Esophagus muscularis mucosa (tissue), 4 donors: ENCODE measurements at regions not wholly inside any gene's neighbourhood (a gene's known extent, or its start where the extent isn't known, plus 50 kb on each side); places are given as distances from the start of the nearest gene placed in this dataset.

Experiments used
- DNase-seq: peaks from one replicate; pipeline ENCODE4 v3.0.0-alpha.2; 2017; ENCODE audit errors: extremely low spot score
- H3K27ac ChIP-seq, 4 donors: fragments of 200-600 bp; sonication (generic); replicated peaks in 1 of 4; 1 replicate in 3 of 4; 2 replicates in 1 of 4; pipeline ENCODE4 v1.5.1; 2016 to 2019; ENCODE audit warnings: mild to moderate bottlenecking in 1 of 4
- H3K27me3 ChIP-seq, 4 donors: fragments of 200-600 bp; sonication (generic); one replicate each; pipeline versions ENCODE4 v1.5.1 to v1.6.0; 2016 to 2019
- H3K36me3 ChIP-seq, 4 donors: fragments of 200-600 bp; sonication (generic); one replicate each; pipeline ENCODE4 v1.5.1; 2016 to 2019
- H3K4me1 ChIP-seq, 4 donors: fragments of 200-600 bp; sonication (generic); one replicate each; pipeline ENCODE4 v1.5.1; 2016 to 2019
- H3K4me3 ChIP-seq, 4 donors: fragments of 200-600 bp; sonication (generic); 1 replicate in 2 of 4; 2 replicates in 2 of 4; pipeline ENCODE4 v1.5.1; 2016 to 2019; ENCODE audit warnings: mild to moderate bottlenecking in 4 of 4, moderate library complexity in 1 of 4
- H3K9me3 ChIP-seq, 4 donors: fragments of 200-600 bp; sonication (generic); 1 replicate in 3 of 4; 2 replicates in 1 of 4; pipeline ENCODE4 v1.5.1; 2016 to 2019
- CTCF ChIP-seq, 3 experiments: fragments of 200-600 bp in 2 of 3; fragments of 450-650 bp in 1 of 3; sonication (generic) in 2 of 3; IDR thresholded peaks; one replicate each; pipeline ENCODE4 v1.5.1; 2017 to 2019; ENCODE audit warnings: antibody characterized with exemption in 3 of 3, mild to moderate bottlenecking in 2 of 3, moderate library complexity in 1 of 3
- EP300 ChIP-seq: sonication (generic); formaldehyde crosslinking; IDR thresholded peaks from one replicate; pipeline ENCODE4 v1.6.1; 2017; ENCODE audit warnings: antibody characterized with exemption
- POLR2A ChIP-seq: fragments of 450-650 bp; IDR thresholded peaks from one replicate; pipeline ENCODE4 v1.6.1; 2017; ENCODE audit warnings: antibody characterized with exemption, moderate library complexity, mild to moderate bottlenecking, low read depth
- POLR2AphosphoS5 ChIP-seq, 2 donors: sonication (generic); formaldehyde crosslinking; IDR thresholded peaks; one replicate each; pipeline ENCODE4 v1.6.1; 2017; ENCODE audit warnings: antibody characterized with exemption in 2 of 2
- WGBS: methylation state at CpG from one replicate; pipeline ENCODE4 v1.1.5; 2018; 5-methylcytosine and 5-hydroxymethylcytosine counted together
- intact Hi-C: fragments of 100-400 bp; cut with DNase I; formaldehyde crosslinking; loops from one replicate; pipeline ENCODE4 v1.15.1; 2023

GRCh38 chr16:51025588-51026290 lies 125.3 kb downstream of the SALL1 start:
- Histone ChIP-seq H3K27ac (no peak overlapping the region), H3K9me3 (no peaks in the 10 kb centered on the region), H3K27me3 (peaks cover 0 to 4% (median 0%) of the 10 kb centered on the region in 4 donors), H3K36me3 (no peaks in the 10 kb centered on the region), H3K4me3 (no peak overlapping the region), H3K4me1 (no peaks in the 10 kb centered on the region)
- DNase-seq: no peak
- intact Hi-C loops: no loop called here
- TF ChIP-seq CTCF (IDR thresholded peaks at IDR 0.05) (no peak), POLR2AphosphoS5 (IDR thresholded peaks at IDR 0.05) (no peak), EP300 (no peak), POLR2A (no peak)
- WGBS: 41% methylated on average over 4 of the region's 4 CpGs

- intact Hi-C loops: no loop called here
These were observed 126.4 kb downstream of the SALL1 start for GRCh38 chr16:51024703-51025102.

GRCh38 chr16:51022955-51023354 lies 128.1 kb downstream of the SALL1 start:
- H3K9me3 ChIP-seq: no peaks in the 10 kb centered on the region
- no peaks in the 10 kb centered on the region for H3K36me3 ChIP-seq
- no peak overlapping the region for H3K4me3 ChIP-seq
- no peak overlapping the region for H3K27ac ChIP-seq
- DNase-seq: no peak
- intact Hi-C loops: no loop called here
- TF ChIP-seq EP300 (no peak), POLR2A (no peak), CTCF (IDR thresholded peaks at IDR 0.05) (no peak), POLR2AphosphoS5 (IDR thresholded peaks at IDR 0.05) (no peak)
- peaks cover 0 to 4% (median 0%) of the 10 kb centered on the region in 4 donors for H3K27me3 ChIP-seq
- 76% methylated on average over 5 of the region's 5 CpGs for WGBS
- H3K4me1 ChIP-seq: no peaks in the 10 kb centered on the region

More at GRCh38 chr16:51024703-51025102, 126.4 kb downstream of the SALL1 start:
- H3K4me3 ChIP-seq: no peak overlapping the region
- WGBS: 43% methylated on average over 6 of the region's 6 CpGs
- DNase-seq: no peak
- peaks cover 0 to 4% (median 0%) of the 10 kb centered on the region in 4 donors for H3K27me3 ChIP-seq
- H3K36me3 ChIP-seq: no peaks in the 10 kb centered on the region
- H3K4me1 ChIP-seq: no peaks in the 10 kb centered on the region
- no peaks in the 10 kb centered on the region for H3K9me3 ChIP-seq
- H3K27ac ChIP-seq: no peak overlapping the region
- TF ChIP-seq EP300 (no peak), CTCF (IDR thresholded peaks at IDR 0.05) (no peak)

GRCh38 chr16:51019617-51020016 lies 131.5 kb downstream of the SALL1 start:
- 86% methylated on average over 4 of the region's 4 CpGs for WGBS

More at GRCh38 chr16:51019617-51020016, 131.5 kb downstream of the SALL1 start:
- H3K36me3 ChIP-seq: no peaks in the 10 kb centered on the region
- no peaks in the 10 kb centered on the region for H3K4me1 ChIP-seq
- H3K4me3 ChIP-seq: no peak overlapping the region
- no peaks in the 10 kb centered on the region for H3K9me3 ChIP-seq
- no peak overlapping the region for H3K27ac ChIP-seq
- DNase-seq: no peak
- no peak for TF ChIP-seq POLR2AphosphoS5 (IDR thresholded peaks at IDR 0.05)
- no peak for TF ChIP-seq POLR2A
- no peak for TF ChIP-seq EP300
- no peak for TF ChIP-seq CTCF (IDR thresholded peaks at IDR 0.05)
- H3K27me3 ChIP-seq: peaks cover 0 to 12% (median 0%) of the 10 kb centered on the region in 4 donors
- intact Hi-C loops: no loop called here
